HL-60 (cell line): ENCODE measurements at regions not wholly inside any gene's neighbourhood (a gene's known extent, or its start where the extent isn't known, plus 50 kb on each side); places are given as distances from the start of the nearest gene placed in this dataset.

Source experiments
- DNase-seq, 2 experiments: peaks; one replicate each; pipeline ENCODE4 v3.0.0-alpha.2; 2010 to 2020; ENCODE audit warnings: low read depth in 1 of 2, low spot score in 1 of 2
- H3K27ac ChIP-seq: fragments of 250-450 bp; sonication (Bioruptor Pico); replicated peaks from 2 replicates; pipeline ENCODE4 v1.5.1; 2020; ENCODE audit warnings: mild to moderate bottlenecking, moderate library complexity
- H3K27me3 ChIP-seq: fragments of 250-450 bp; sonication (Bioruptor Pico); 2 replicates; pipeline ENCODE4 v1.5.1; 2021; ENCODE audit warnings: mild to moderate bottlenecking, moderate library complexity; ENCODE audit not compliant: insufficient read depth, poor library complexity, severe bottlenecking
- H3K4me3 ChIP-seq: replicated peaks from 2 replicates; pipeline ENCODE4 v1.5.1; 2011; ENCODE audit warnings: mild to moderate bottlenecking, control low read depth, low read length; ENCODE audit not compliant: insufficient read depth
- GABPA ChIP-seq: IDR thresholded peaks from 2 replicates; pipeline ENCODE4 v1.6.1; 2012; ENCODE audit warnings: low read depth
- POLR2AphosphoS5 ChIP-seq: IDR thresholded peaks from 2 replicates; pipeline ENCODE4 v1.6.1; 2012; ENCODE audit warnings: low read depth
- SPI1 ChIP-seq: IDR thresholded peaks from 2 replicates; pipeline ENCODE4 v1.6.1; 2012; ENCODE audit warnings: low read depth, mild to moderate bottlenecking, borderline replicate concordance
- TF ChIP-seq, protein P1 (sequence below): IDR thresholded peaks from 2 replicates; pipeline ENCODE4 v1.6.1; 2012; ENCODE audit warnings: low read depth; ENCODE audit not compliant: insufficient replicate concordance
- TF ChIP-seq, protein P2 (sequence below): IDR thresholded peaks from one replicate; pipeline ENCODE4 v1.5.1; 2011; ENCODE audit warnings: low read length, control low read depth, inconsistent platforms; ENCODE audit not compliant: insufficient read depth

DNA sequence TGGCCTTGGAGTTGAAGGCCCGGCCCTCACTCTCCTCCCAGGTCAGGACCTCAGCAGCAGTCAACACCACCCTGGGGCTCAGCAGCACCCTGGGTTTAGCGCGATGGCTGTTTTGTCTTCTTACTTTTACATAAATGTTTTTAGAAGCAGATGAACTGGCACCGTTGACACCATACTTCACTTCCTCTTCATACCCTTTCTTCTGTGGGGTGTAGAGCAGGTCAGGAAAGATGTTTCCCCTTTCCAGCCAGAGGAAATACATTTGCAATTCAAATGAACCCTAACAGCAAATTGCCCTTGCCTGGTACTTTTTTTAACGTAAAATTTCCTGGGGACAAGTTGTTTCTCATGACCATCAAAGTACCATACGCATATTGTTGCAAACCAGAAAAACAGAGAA, 54.7 kb upstream of the SNX9 start:
- TF ChIP-seq, protein P1, sequence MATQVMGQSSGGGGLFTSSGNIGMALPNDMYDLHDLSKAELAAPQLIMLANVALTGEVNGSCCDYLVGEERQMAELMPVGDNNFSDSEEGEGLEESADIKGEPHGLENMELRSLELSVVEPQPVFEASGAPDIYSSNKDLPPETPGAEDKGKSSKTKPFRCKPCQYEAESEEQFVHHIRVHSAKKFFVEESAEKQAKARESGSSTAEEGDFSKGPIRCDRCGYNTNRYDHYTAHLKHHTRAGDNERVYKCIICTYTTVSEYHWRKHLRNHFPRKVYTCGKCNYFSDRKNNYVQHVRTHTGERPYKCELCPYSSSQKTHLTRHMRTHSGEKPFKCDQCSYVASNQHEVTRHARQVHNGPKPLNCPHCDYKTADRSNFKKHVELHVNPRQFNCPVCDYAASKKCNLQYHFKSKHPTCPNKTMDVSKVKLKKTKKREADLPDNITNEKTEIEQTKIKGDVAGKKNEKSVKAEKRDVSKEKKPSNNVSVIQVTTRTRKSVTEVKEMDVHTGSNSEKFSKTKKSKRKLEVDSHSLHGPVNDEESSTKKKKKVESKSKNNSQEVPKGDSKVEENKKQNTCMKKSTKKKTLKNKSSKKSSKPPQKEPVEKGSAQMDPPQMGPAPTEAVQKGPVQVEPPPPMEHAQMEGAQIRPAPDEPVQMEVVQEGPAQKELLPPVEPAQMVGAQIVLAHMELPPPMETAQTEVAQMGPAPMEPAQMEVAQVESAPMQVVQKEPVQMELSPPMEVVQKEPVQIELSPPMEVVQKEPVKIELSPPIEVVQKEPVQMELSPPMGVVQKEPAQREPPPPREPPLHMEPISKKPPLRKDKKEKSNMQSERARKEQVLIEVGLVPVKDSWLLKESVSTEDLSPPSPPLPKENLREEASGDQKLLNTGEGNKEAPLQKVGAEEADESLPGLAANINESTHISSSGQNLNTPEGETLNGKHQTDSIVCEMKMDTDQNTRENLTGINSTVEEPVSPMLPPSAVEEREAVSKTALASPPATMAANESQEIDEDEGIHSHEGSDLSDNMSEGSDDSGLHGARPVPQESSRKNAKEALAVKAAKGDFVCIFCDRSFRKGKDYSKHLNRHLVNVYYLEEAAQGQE, result no peak
- TF ChIP-seq SPI1, result peak; percentile 95
- Histone ChIP-seq H3K27me3 (no peaks in the 10 kb centered on the region), H3K4me3 (no peak overlapping the region), H3K27ac (peak overlapping the region; percentile 77)
- DNase-seq, result peak in 1 of 2 experiments; percentile 69

DNA sequence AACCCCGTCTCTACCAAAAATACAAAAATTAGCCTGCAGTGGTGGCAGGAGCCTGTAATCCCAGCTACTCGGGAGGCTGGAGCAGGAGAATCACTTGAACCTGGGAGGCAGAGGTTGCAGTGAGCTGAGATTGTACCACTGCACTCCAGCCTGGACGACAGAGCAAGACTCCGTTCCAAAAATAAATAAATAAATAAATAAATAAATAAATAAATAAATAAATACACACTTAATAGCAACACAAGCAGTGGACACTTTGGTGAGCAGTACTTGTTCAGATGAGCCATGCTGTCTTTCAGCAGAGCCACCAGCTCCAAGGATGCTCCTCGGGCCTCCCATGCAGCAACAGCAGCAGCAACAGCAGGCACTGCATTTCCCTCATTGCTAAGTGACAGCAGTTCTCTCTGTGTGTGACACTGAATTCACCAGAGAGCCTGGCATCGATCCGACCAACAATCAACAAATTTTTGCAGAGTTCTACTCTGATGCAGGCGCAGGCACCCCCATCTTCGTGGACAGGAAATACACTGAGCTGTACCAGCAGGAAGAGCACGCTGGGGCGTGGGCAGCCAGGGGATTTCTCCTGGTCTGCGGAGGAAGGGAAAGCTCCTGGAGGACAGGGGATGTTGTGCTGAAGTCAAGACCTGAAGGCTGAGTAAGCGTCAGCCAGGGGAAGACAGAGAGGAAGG, 54.0 kb upstream of the SNX9 start:
- TF ChIP-seq, protein P1, result no peak
- TF ChIP-seq, protein P2, sequence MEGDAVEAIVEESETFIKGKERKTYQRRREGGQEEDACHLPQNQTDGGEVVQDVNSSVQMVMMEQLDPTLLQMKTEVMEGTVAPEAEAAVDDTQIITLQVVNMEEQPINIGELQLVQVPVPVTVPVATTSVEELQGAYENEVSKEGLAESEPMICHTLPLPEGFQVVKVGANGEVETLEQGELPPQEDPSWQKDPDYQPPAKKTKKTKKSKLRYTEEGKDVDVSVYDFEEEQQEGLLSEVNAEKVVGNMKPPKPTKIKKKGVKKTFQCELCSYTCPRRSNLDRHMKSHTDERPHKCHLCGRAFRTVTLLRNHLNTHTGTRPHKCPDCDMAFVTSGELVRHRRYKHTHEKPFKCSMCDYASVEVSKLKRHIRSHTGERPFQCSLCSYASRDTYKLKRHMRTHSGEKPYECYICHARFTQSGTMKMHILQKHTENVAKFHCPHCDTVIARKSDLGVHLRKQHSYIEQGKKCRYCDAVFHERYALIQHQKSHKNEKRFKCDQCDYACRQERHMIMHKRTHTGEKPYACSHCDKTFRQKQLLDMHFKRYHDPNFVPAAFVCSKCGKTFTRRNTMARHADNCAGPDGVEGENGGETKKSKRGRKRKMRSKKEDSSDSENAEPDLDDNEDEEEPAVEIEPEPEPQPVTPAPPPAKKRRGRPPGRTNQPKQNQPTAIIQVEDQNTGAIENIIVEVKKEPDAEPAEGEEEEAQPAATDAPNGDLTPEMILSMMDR, result no peak
- TF ChIP-seq GABPA (no peak), POLR2AphosphoS5 (no peak)
- DNase-seq, result no peak
- no peaks in the 10 kb centered on the region for H3K27me3 ChIP-seq

DNA sequence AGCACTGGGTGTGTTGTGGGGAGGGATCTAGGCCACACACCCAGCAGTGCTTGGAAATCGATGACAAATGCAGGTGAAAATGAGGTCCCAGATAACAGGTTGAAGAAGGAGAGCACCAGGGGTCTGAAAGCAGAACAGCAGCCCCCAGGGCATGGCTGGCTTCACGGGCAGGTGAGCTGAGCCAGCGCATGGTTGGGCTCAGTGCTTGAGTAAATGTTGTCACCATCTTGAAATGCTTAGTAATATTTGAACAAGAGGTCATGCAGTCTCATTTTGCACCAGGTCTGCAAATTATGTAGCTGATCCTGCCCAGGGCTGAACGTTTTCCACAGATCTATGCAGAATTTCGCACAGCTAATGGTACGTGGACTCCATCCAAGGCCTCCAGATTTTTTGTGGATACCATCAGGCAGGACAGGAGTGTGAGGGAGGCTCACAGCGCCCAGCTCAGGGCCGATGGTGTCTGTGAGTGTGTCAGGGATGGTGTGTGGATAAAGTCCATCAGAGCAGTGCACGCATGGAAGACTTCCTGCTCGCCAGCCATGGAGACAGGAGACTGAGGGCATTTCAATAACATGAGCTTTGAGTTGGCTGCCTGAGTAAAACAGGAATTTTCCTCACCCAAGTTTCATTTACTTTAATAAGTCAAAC, 53.1 kb upstream of the SNX9 start:
- no peak overlapping the region for H3K27ac ChIP-seq

More for the DNA sequence above, 54.0 kb upstream of the SNX9 start:
- H3K4me3 ChIP-seq, result no peak overlapping the region
- peak overlapping the region; percentile 77; the same call in 1 of the 2 replicates for H3K27ac ChIP-seq

More for the DNA sequence above, 53.1 kb upstream of the SNX9 start:
- Histone ChIP-seq H3K4me3 (no peak overlapping the region), H3K27me3 (no peaks in the 10 kb centered on the region)
- TF ChIP-seq SPI1, result no peak
- TF ChIP-seq POLR2AphosphoS5, result no peak
- no peak for TF ChIP-seq GABPA
- TF ChIP-seq, protein P2, result no peak
- TF ChIP-seq, protein P1, result no peak
- DNase-seq, result no peak
